ENCODE measurements at regions not wholly inside any gene's neighbourhood (a gene's known extent, or its start where the extent isn't known, plus 50 kb on each side); places are given as distances from the start of the nearest gene placed in this dataset.

DNA sequence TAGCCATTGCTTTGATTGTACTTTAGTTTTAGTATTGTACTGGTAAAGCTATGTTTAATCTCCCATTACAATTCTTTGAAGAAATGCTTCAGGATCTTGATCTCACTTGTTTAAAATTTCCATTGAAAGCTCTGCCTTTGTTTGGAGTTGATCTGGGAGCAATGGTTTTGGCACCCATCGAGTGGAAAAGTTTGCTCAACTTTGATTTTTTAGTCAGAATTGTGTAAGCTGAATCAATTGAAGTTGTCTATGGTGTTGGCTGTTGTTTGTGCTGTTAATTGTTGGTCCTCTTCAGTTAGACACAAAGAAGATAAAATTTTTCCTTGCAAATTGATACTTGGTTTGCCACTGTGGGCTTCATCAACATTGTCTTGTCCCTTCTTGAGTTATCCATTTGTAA is 99.8 kb upstream of the ADAD1 start:
- no peak for DNase-seq
- WGBS (ENCODE audit: extremely low coverage, insufficient read length, low lambda C conversion rate) = no CpG with 5 or more reads among the region's 1 CpG
- H4K5ac ChIP-seq (ENCODE audit: insufficient read length, low read depth, low read length) = no peak overlapping the region
- no peak overlapping the region for H3T11ph ChIP-seq (ENCODE audit: low read length)
- no peaks in the 10 kb centered on the region for H3K9me3 Mint-ChIP-seq
- H4K91ac ChIP-seq (ENCODE audit: insufficient read length, low read depth, low read length) = no peak overlapping the region
- H3K56ac ChIP-seq (ENCODE audit: insufficient read length, low read depth, low read length) = no peak overlapping the region
- no peaks in the 10 kb centered on the region for H3K4me1 Mint-ChIP-seq
- no peaks in the 10 kb centered on the region for H3K9me3 ChIP-seq (ENCODE audit: control insufficient read depth, low read depth, low read length)
- no peak overlapping the region for H3K27ac ChIP-seq (ENCODE audit: insufficient read length, low read depth, low read length)
- H2AK5ac ChIP-seq (ENCODE audit: insufficient read length, low read length) = no peak overlapping the region
- no peaks in the 10 kb centered on the region for H3K23me2 ChIP-seq (ENCODE audit: insufficient read length, low read depth, low read length, poor library complexity, severe bottlenecking)
- no peak overlapping the region for H3K18ac ChIP-seq (ENCODE audit: insufficient read length, low read depth, low read length)
- no peak overlapping the region for H2BK15ac ChIP-seq (ENCODE audit: low read depth, low read length)
- H4K20me1 ChIP-seq (ENCODE audit: control insufficient read depth, insufficient read depth, insufficient read length) = no peaks in the 10 kb centered on the region
- H2BK120ac ChIP-seq (ENCODE audit: low read depth, low read length, poor library complexity, severe bottlenecking) = no peak overlapping the region
- H2BK12ac ChIP-seq (ENCODE audit: insufficient read length, low read depth, low read length) = no peak overlapping the region
- H3K14ac ChIP-seq (ENCODE audit: insufficient read depth, low read length) = no peak overlapping the region
- peak overlapping the region in 1 of 3 experiments; percentile 2; a peak in 1 of 7 replicates for H3K27ac Mint-ChIP-seq
- no peak overlapping the region for H3K9ac ChIP-seq (ENCODE audit: extremely low read depth, insufficient read length, low read length)
- TF ChIP-seq, protein P1, sequence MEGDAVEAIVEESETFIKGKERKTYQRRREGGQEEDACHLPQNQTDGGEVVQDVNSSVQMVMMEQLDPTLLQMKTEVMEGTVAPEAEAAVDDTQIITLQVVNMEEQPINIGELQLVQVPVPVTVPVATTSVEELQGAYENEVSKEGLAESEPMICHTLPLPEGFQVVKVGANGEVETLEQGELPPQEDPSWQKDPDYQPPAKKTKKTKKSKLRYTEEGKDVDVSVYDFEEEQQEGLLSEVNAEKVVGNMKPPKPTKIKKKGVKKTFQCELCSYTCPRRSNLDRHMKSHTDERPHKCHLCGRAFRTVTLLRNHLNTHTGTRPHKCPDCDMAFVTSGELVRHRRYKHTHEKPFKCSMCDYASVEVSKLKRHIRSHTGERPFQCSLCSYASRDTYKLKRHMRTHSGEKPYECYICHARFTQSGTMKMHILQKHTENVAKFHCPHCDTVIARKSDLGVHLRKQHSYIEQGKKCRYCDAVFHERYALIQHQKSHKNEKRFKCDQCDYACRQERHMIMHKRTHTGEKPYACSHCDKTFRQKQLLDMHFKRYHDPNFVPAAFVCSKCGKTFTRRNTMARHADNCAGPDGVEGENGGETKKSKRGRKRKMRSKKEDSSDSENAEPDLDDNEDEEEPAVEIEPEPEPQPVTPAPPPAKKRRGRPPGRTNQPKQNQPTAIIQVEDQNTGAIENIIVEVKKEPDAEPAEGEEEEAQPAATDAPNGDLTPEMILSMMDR (conservative IDR thresholded peaks at IDR 0.05) = no peak
- H3K4me1 ChIP-seq (ENCODE audit: insufficient read depth, low read length) = no peaks in the 10 kb centered on the region
- no peak overlapping the region for H2BK20ac ChIP-seq (ENCODE audit: low read depth, low read length, poor library complexity, severe bottlenecking)
- H3K4ac ChIP-seq (ENCODE audit: low read depth, low read length) = no peak overlapping the region
- peaks cover 0 to 15% (median 13%) of the 10 kb centered on the region in 3 experiments; a peak in 4 of 7 replicates for H3K36me3 Mint-ChIP-seq (ENCODE audit: insufficient read depth in 1 of 3, low read depth in 3 of 3)
- H3K23ac ChIP-seq (ENCODE audit: insufficient read length, low read depth, low read length) = no peak overlapping the region
- no peaks in the 10 kb centered on the region for H3K27me3 Mint-ChIP-seq (ENCODE audit: low read depth)
- H3K79me2 ChIP-seq (ENCODE audit: insufficient read depth, low read length) = no peaks in the 10 kb centered on the region
- H3K27me3 ChIP-seq (ENCODE audit: insufficient read depth, low read length) = no peaks in the 10 kb centered on the region
- H2AFZ ChIP-seq (ENCODE audit: low read length) = no peak overlapping the region
- no peak overlapping the region for H2BK5ac ChIP-seq (ENCODE audit: insufficient read length, low read length)
- no peak overlapping the region for H3K4me3 Mint-ChIP-seq
- H4K8ac ChIP-seq (replicated peaks; ENCODE audit: insufficient read length, low read depth, low read length) = no peak overlapping the region
- no peaks in the 10 kb centered on the region for H3K79me1 ChIP-seq (ENCODE audit: insufficient read depth, low read depth, low read length, poor library complexity, severe bottlenecking)
- H3K4me2 ChIP-seq (ENCODE audit: insufficient read depth, insufficient read length, low read length) = no peak overlapping the region

Measured in H9 (cell line).